H9 (cell line): ENCODE measurements at regions not wholly inside any gene's neighbourhood (a gene's known extent, or its start where the extent isn't known, plus 50 kb on each side); places are given as distances from the start of the nearest gene placed in this dataset.

Source experiments
- DNase-seq: peaks from one replicate; pipeline ENCODE4 v3.0.0-alpha.2; 2017
- H2AFZ ChIP-seq: one replicate; pipeline ENCODE4 v1.6.1; 2013; ENCODE audit warnings: mild to moderate bottlenecking, low read length, control low read depth, moderate library complexity
- H2AK5ac ChIP-seq: 2 replicates; pipeline ENCODE4 v1.6.1; 2013; ENCODE audit warnings: low read length, control low read depth, mixed read lengths; ENCODE audit not compliant: insufficient read length
- H2BK120ac ChIP-seq: one replicate; pipeline ENCODE4 v1.6.1; 2013; ENCODE audit warnings: low read depth, mild to moderate bottlenecking, low read length, control low read depth, inconsistent platforms; ENCODE audit not compliant: poor library complexity, severe bottlenecking
- H2BK12ac ChIP-seq: 2 replicates; pipeline ENCODE4 v1.6.1; 2013; ENCODE audit warnings: low read length, control low read depth, mixed read lengths, low read depth; ENCODE audit not compliant: insufficient read length
- H2BK15ac ChIP-seq: 2 replicates; pipeline ENCODE4 v1.6.1; 2013; ENCODE audit warnings: low read depth, low read length, control low read depth
- H2BK20ac ChIP-seq: one replicate; pipeline ENCODE4 v1.6.1; 2013; ENCODE audit warnings: low read depth, mild to moderate bottlenecking, low read length, control low read depth, inconsistent platforms; ENCODE audit not compliant: poor library complexity, severe bottlenecking
- H2BK5ac ChIP-seq: 2 replicates; pipeline ENCODE4 v1.6.1; 2013; ENCODE audit warnings: low read length, control low read depth, mixed read lengths; ENCODE audit not compliant: insufficient read length
- H3K14ac ChIP-seq: 2 replicates; pipeline ENCODE4 v1.6.1; 2013; ENCODE audit warnings: low read length, control low read depth; ENCODE audit not compliant: insufficient read depth
- H3K18ac ChIP-seq: 2 replicates; pipeline ENCODE4 v1.6.1; 2013; ENCODE audit warnings: low read depth, mild to moderate bottlenecking, mixed read lengths, low read length, control low read depth; ENCODE audit not compliant: insufficient read length
- H3K23ac ChIP-seq: 2 replicates; pipeline ENCODE4 v1.6.1; 2013; ENCODE audit warnings: low read length, control low read depth, mixed read lengths, low read depth; ENCODE audit not compliant: insufficient read length
- H3K23me2 ChIP-seq: 2 replicates; pipeline ENCODE4 v1.6.1; 2013; ENCODE audit warnings: low read depth, mild to moderate bottlenecking, mixed read lengths, low read length, control low read depth; ENCODE audit not compliant: insufficient read length, poor library complexity, severe bottlenecking
- H3K27ac ChIP-seq: 2 replicates; pipeline ENCODE4 v1.5.1; 2013; ENCODE audit warnings: low read length, control low read depth, mixed read lengths, low read depth; ENCODE audit not compliant: insufficient read length
- H3K27me3 ChIP-seq: 2 replicates; pipeline ENCODE4 v1.6.1; 2013; ENCODE audit warnings: low read length, control low read depth, inconsistent platforms; ENCODE audit not compliant: insufficient read depth
- H3K4ac ChIP-seq: 2 replicates; pipeline ENCODE4 v1.6.1; 2013; ENCODE audit warnings: low read depth, mild to moderate bottlenecking, control low read depth, inconsistent platforms, low read length, moderate library complexity
- H3K4me1 ChIP-seq: 2 replicates; pipeline ENCODE4 v1.6.1; 2013; ENCODE audit warnings: low read length, control low read depth, inconsistent platforms; ENCODE audit not compliant: insufficient read depth
- H3K4me2 ChIP-seq: 2 replicates; pipeline ENCODE4 v1.6.1; 2013; ENCODE audit warnings: low read length, control low read depth, mixed read lengths; ENCODE audit not compliant: insufficient read length, insufficient read depth
- H3K56ac ChIP-seq: 2 replicates; pipeline ENCODE4 v1.6.1; 2013; ENCODE audit warnings: low read depth, mild to moderate bottlenecking, mixed read lengths, low read length, control low read depth; ENCODE audit not compliant: insufficient read length
- H3K79me1 ChIP-seq: 2 replicates; pipeline ENCODE4 v1.6.1; 2013; ENCODE audit warnings: low read depth, mild to moderate bottlenecking, moderate library complexity, low read length, control low read depth, inconsistent platforms; ENCODE audit not compliant: insufficient read depth, poor library complexity, severe bottlenecking
- H3K79me2 ChIP-seq: 2 replicates; pipeline ENCODE4 v1.6.1; 2013; ENCODE audit warnings: low read length, control low read depth, inconsistent platforms; ENCODE audit not compliant: insufficient read depth
- H3K9ac ChIP-seq: 2 replicates; pipeline ENCODE4 v1.6.1; 2013; ENCODE audit warnings: low read length, control low read depth, mixed read lengths; ENCODE audit not compliant: insufficient read length; ENCODE audit errors: extremely low read depth
- H3K9me3 ChIP-seq: one replicate; pipeline ENCODE4 v1.6.1; 2013; ENCODE audit warnings: low read depth, low read length, inconsistent platforms; ENCODE audit not compliant: control insufficient read depth
- H3T11ph ChIP-seq: one replicate; pipeline ENCODE4 v1.6.1; 2013; ENCODE audit warnings: mild to moderate bottlenecking, low read length, control low read depth, inconsistent platforms
- H4K20me1 ChIP-seq: one replicate; pipeline ENCODE4 v1.6.1; 2013; ENCODE audit not compliant: control insufficient read depth, insufficient read length, insufficient read depth
- H4K5ac ChIP-seq: 2 replicates; pipeline ENCODE4 v1.6.1; 2013; ENCODE audit warnings: low read depth, mild to moderate bottlenecking, mixed read lengths, low read length, control low read depth; ENCODE audit not compliant: insufficient read length
- H4K8ac ChIP-seq: replicated peaks from 2 replicates; pipeline ENCODE4 v1.6.1; 2013; ENCODE audit warnings: low read length, control low read depth, mixed read lengths, low read depth; ENCODE audit not compliant: insufficient read length
- H4K91ac ChIP-seq: 2 replicates; pipeline ENCODE4 v1.6.1; 2013; ENCODE audit warnings: low read depth, mild to moderate bottlenecking, moderate library complexity, mixed read lengths, low read length, control low read depth; ENCODE audit not compliant: insufficient read length
- H3K27ac Mint-ChIP-seq, 3 experiments: 2 replicates in 2 of 3; 3 replicates in 1 of 3; pipeline ENCODE4 v1.8.0; 2020 to 2021; ENCODE audit warnings: mixed read lengths in 3 of 3, mild to moderate bottlenecking in 1 of 3, moderate library complexity in 1 of 3
- H3K27me3 Mint-ChIP-seq: 2 replicates; pipeline ENCODE4 v1.8.0; 2021; ENCODE audit warnings: low read depth, mild to moderate bottlenecking, moderate library complexity, mixed read lengths
- H3K36me3 Mint-ChIP-seq, 3 experiments: 2 replicates in 2 of 3; 3 replicates in 1 of 3; pipeline ENCODE4 v1.8.0; 2020 to 2021; ENCODE audit warnings: low read depth in 3 of 3, mixed read lengths in 3 of 3; ENCODE audit not compliant: insufficient read depth in 1 of 3
- H3K4me1 Mint-ChIP-seq, 2 experiments: 2 replicates each; pipeline ENCODE4 v1.8.0; 2020; ENCODE audit warnings: mixed read lengths in 2 of 2
- H3K4me3 Mint-ChIP-seq, 2 experiments: 2 replicates in 1 of 2; 3 replicates in 1 of 2; pipeline ENCODE4 v1.8.0; 2020 to 2021; ENCODE audit warnings: mild to moderate bottlenecking in 2 of 2, mixed read lengths in 2 of 2, moderate library complexity in 1 of 2
- H3K9me3 Mint-ChIP-seq, 2 experiments: 2 replicates in 1 of 2; 3 replicates in 1 of 2; pipeline ENCODE4 v1.8.0; 2020; ENCODE audit warnings: mild to moderate bottlenecking in 2 of 2, mixed read lengths in 2 of 2, moderate library complexity in 1 of 2
- CTCF ChIP-seq: fragments of 200-600 bp; sonication (generic); conservative IDR thresholded peaks from 3 replicates; pipeline ENCODE4 v1.8.0; 2021; ENCODE audit warnings: antibody characterized with exemption, mild to moderate bottlenecking
- WGBS: extraction: QIAGEN DNeasy Blood & Tissue Kit; methylation state at CpG from one replicate; pipeline ENCODE4 v1.1.7; 2013; ENCODE audit warnings: missing lambda C conversion rate, low lambda C conversion rate, mixed read lengths; ENCODE audit not compliant: insufficient read length; ENCODE audit errors: extremely low coverage; 5-methylcytosine and 5-hydroxymethylcytosine counted together

GRCh38 chr14:52166822-52167221 is 98.0 kb upstream of the NID2 start:
- H3K4me1 Mint-ChIP-seq: no peaks in the 10 kb centered on the region
- H3K27me3 Mint-ChIP-seq: no peaks in the 10 kb centered on the region; the same call in 1 of the 2 replicates
- Histone ChIP-seq H2BK15ac (no peak overlapping the region), H3K14ac (no peak overlapping the region), H3T11ph (no peak overlapping the region), H4K8ac (no peak overlapping the region), H2AK5ac (no peak overlapping the region), H2BK5ac (no peak overlapping the region), H4K5ac (no peak overlapping the region), H3K23me2 (no peaks in the 10 kb centered on the region), H2BK120ac (no peak overlapping the region), H3K9me3 (no peaks in the 10 kb centered on the region), H3K18ac (no peak overlapping the region), H2BK20ac (no peak overlapping the region), H3K23ac (no peak overlapping the region), H4K91ac (no peak overlapping the region), H3K79me2 (no peaks in the 10 kb centered on the region), H4K20me1 (no peaks in the 10 kb centered on the region), H3K4me1 (no peaks in the 10 kb centered on the region), H3K27me3 (no peaks in the 10 kb centered on the region), H2AFZ (no peak overlapping the region), H3K56ac (no peak overlapping the region), H3K27ac (no peak overlapping the region), H3K79me1 (no peaks in the 10 kb centered on the region), H3K4me2 (no peak overlapping the region), H3K4ac (no peak overlapping the region), H3K9ac (no peak overlapping the region), H2BK12ac (no peak overlapping the region)
- H3K9me3 Mint-ChIP-seq: peaks cover 48 to 50% of the 10 kb centered on the region in 2 experiments
- H3K36me3 Mint-ChIP-seq: peaks cover 3 to 28% (median 15%) of the 10 kb centered on the region in 3 experiments; a peak in 6 of 7 replicates
- no peak for DNase-seq
- H3K4me3 Mint-ChIP-seq: no peak overlapping the region
- TF ChIP-seq CTCF: no peak
- H3K27ac Mint-ChIP-seq: no peak overlapping the region
- WGBS: no CpG with 5 or more reads among the region's 11 CpGs
